ENCODE measurements at regions not wholly inside any gene's neighbourhood (a gene's known extent, or its start where the extent isn't known, plus 50 kb on each side); places are given as distances from the start of the nearest gene placed in this dataset.
"Not testable (repeated sequence)": the region's sequence is repeated elsewhere in the genome, so short reads cannot be mapped to it uniquely, and the experiment has no call there.

- no peak for DNase-seq (ENCODE audit: extremely low read depth in 1 of 11, low read depth in 9 of 11, low spot score in 4 of 11)
These were observed 69.9 kb upstream of the FSIP2 start for GRCh38 chr2:185668710-185669109.

GRCh38 chr2:185674232-185674631, 64.4 kb upstream of the FSIP2 start:
- DNase-seq (ENCODE audit: extremely low read depth in 1 of 11, low read depth in 9 of 11, low spot score in 4 of 11) = no peak

GRCh38 chr2:185676316-185676715, 62.3 kb upstream of the FSIP2 start:
- no peak for DNase-seq (ENCODE audit: extremely low read depth in 1 of 11, low read depth in 9 of 11, low spot score in 4 of 11)

- DNase-seq (ENCODE audit: extremely low read depth in 1 of 11, low read depth in 9 of 11, low spot score in 4 of 11) = not testable (repeated sequence)
These were observed 51.6 kb upstream of the FSIP2 start for GRCh38 chr2:185687001-185687400.

GRCh38 chr2:185687967-185688366, 50.6 kb upstream of the FSIP2 start:
- DNase-seq (ENCODE audit: extremely low read depth in 1 of 11, low read depth in 9 of 11, low spot score in 4 of 11) = no peak
